ENCODE measurements at regions not wholly inside any gene's neighbourhood (a gene's known extent, or its start where the extent isn't known, plus 50 kb on each side); places are given as distances from the start of the nearest gene placed in this dataset.

DNA sequence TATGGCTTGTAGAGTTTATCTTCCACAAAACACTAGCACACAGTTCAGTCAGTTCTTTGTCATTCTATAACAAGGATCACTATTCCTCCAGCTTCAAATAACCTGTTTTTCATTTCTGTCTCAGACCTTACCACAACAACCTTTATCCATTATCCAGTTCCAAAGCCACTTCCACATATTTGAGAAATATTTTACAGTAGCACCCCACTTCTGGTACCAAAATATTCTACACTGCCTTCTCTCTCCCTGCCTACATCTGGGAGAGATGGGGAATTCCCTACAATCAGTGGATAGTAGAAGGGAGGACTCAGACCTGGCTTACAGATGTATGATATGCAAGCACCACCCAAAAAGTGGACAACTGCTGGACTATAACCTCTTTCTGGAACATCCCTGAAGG is 651.4 kb downstream of the ADGRL2 start:
- TF ChIP-seq, protein P1, sequence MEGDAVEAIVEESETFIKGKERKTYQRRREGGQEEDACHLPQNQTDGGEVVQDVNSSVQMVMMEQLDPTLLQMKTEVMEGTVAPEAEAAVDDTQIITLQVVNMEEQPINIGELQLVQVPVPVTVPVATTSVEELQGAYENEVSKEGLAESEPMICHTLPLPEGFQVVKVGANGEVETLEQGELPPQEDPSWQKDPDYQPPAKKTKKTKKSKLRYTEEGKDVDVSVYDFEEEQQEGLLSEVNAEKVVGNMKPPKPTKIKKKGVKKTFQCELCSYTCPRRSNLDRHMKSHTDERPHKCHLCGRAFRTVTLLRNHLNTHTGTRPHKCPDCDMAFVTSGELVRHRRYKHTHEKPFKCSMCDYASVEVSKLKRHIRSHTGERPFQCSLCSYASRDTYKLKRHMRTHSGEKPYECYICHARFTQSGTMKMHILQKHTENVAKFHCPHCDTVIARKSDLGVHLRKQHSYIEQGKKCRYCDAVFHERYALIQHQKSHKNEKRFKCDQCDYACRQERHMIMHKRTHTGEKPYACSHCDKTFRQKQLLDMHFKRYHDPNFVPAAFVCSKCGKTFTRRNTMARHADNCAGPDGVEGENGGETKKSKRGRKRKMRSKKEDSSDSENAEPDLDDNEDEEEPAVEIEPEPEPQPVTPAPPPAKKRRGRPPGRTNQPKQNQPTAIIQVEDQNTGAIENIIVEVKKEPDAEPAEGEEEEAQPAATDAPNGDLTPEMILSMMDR (conservative IDR thresholded peaks at IDR 0.05; ENCODE audit: control insufficient read depth, insufficient read depth, low read depth, low read length) = no peak
- no peak overlapping the region for H3K4me3 ChIP-seq (ENCODE audit: control insufficient read depth, low read depth, low read length)
- no peak for DNase-seq (ENCODE audit: low read depth)

DNA sequence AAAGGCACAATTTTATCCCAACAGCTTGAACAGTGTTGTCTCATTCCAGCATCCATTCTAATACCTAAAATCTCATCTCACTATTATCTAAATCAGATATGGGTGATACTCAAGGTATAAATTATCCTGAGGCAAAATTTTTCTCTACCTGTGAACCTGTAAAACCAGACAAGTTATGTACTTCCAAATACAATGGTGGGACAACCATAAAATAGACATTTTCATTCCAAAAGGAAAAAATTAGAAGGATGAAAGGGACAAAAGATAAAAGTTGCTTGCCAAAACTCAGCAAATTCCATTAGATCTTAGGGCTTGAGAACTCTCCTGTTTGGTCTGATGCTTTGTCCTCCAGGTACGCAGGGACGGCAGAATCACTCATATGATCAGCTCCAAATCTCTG is 650.5 kb downstream of the ADGRL2 start:
- TF ChIP-seq, protein P1 (conservative IDR thresholded peaks at IDR 0.05; ENCODE audit: control insufficient read depth, insufficient read depth, low read depth, low read length) = no peak
- H3K4me3 ChIP-seq (ENCODE audit: control insufficient read depth, low read depth, low read length) = no peak overlapping the region
- DNase-seq (ENCODE audit: low read depth) = no peak

DNA sequence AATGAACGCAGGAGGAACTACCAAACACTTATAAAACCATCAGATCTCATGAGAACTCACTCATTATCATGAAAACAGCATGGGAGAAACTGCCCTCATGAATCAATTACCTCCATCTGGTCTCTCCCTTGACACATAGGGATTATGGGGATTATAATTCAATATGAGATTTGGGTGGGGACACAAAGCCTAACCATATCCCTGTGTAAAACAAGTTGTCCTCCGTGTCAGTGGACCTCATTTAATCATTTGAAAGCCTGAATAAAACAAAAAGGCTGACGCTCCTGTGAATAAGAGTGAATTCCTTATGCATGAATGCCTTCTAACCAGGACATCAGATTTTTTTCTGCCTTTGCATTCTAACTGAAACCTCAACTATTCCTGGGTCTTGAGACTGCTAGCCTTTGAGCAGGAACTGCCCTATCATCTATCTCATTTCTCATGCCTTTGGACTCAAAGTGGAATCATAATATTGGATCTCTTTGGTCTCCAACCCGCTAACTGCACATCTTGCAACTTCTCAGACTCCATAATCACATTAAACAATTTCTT is 648.8 kb downstream of the ADGRL2 start:
- no peak overlapping the region for H3K4me3 ChIP-seq (ENCODE audit: control insufficient read depth, low read depth, low read length)
- DNase-seq (ENCODE audit: low read depth) = no peak
- TF ChIP-seq, protein P1 (conservative IDR thresholded peaks at IDR 0.05; ENCODE audit: control insufficient read depth, insufficient read depth, low read depth, low read length) = no peak

DNA sequence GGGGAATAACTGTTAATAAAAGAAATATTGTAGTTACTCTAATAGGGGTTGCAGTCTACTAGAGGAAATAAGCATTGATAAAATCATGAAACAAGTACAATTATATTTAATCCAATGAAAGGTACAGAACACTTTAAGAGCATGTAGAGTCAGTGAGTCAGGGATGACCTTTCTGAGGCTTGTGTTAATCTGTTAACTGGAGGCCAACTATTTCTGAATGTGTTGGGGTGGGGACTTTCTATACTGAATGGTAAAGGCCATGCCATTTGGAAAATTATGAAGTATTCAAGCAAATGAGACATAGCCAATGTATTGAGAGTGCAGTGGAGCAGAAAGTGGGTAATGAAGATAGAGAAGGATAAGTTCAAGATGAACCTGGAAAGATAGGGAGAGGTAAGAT is 646.2 kb downstream of the ADGRL2 start:
- H3K4me3 ChIP-seq (ENCODE audit: control insufficient read depth, low read depth, low read length) = no peak overlapping the region
- TF ChIP-seq, protein P1 (conservative IDR thresholded peaks at IDR 0.05; ENCODE audit: control insufficient read depth, insufficient read depth, low read depth, low read length) = no peak
- no peak for DNase-seq (ENCODE audit: low read depth)

DNA sequence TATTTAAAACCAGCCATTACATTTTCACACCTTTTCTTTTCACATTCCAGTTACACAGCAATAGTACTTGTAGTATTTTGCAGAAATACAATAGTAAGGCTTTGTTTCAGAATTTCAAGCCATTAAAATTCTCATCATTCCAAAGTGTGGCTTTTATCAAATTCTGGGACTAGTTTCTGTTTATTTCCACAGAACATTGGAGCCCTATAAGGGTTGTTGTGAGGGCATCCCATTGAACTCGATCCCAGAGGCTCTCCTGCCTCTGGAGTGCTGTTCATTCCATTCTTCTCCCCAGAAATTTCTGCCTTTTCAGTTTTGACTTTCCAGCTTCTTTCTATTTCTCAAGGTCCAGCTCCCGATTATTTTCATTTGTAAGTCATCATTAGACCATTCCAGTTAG is 645.5 kb downstream of the ADGRL2 start:
- H3K4me3 ChIP-seq (ENCODE audit: control insufficient read depth, low read depth, low read length) = no peak overlapping the region
- DNase-seq (ENCODE audit: low read depth) = no peak
- TF ChIP-seq, protein P1 (conservative IDR thresholded peaks at IDR 0.05; ENCODE audit: control insufficient read depth, insufficient read depth, low read depth, low read length) = no peak

DNA sequence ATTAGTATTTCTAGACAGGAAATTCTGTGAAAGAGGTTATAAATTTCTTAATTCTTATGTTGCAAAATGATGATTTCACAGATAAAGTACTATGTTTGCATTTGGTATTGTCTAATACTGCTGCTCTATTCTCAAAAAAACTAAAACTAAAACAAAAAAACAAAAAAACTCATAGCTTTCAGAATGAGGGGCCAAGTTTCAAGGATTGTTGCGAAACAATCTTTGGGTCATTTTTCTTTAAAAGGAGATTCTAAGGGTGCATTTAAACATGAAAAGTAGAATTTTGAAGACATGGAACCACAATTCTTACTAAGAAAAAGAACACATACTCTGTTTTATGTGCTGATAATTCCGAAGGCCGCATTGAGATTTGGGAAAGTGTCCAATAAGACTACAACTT is 645.1 kb downstream of the ADGRL2 start:
- no peak for DNase-seq (ENCODE audit: low read depth)
- TF ChIP-seq, protein P1 (conservative IDR thresholded peaks at IDR 0.05; ENCODE audit: control insufficient read depth, insufficient read depth, low read depth, low read length) = no peak

DNA sequence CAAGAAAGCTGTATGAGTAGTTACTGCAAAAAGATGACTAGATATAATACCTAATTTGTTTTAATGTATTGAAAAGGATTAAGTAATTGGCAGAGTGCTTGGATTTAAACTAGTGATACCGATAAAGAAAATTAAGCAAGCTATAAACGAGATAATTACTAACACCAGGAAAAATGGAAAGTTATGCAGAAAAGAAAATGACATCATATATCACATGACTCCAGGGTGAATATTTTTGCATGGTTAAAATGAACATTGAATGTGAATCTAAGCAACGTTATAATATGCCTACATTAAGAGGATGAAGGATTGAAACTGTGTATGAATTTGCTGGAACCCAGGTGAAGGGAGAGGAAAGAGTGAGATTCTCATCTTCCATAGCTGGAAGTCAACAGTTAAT is 644.4 kb downstream of the ADGRL2 start:
- TF ChIP-seq, protein P1 (conservative IDR thresholded peaks at IDR 0.05; ENCODE audit: control insufficient read depth, insufficient read depth, low read depth, low read length) = no peak
- DNase-seq (ENCODE audit: low read depth) = no peak
- H3K4me3 ChIP-seq (ENCODE audit: control insufficient read depth, low read depth, low read length) = no peak overlapping the region

More for the DNA sequence above, 645.1 kb downstream of the ADGRL2 start:
- no peak overlapping the region for H3K4me3 ChIP-seq (ENCODE audit: control insufficient read depth, low read depth, low read length)
